M059J (cell line): ENCODE measurements at regions not wholly inside any gene's neighbourhood (a gene's known extent, or its start where the extent isn't known, plus 50 kb on each side); places are given as distances from the start of the nearest gene placed in this dataset.
"Not testable (repeated sequence)": the region's sequence is repeated elsewhere in the genome, so short reads cannot be mapped to it uniquely, and the experiment has no call there.

Experiments used
- DNase-seq: peaks from one replicate; pipeline ENCODE4 v3.0.0-alpha.2; 2012; ENCODE audit warnings: low read depth

GRCh38 chr4:123638834-123639233 is 242.2 kb downstream of the SPRY1 start:
- no peak for DNase-seq

- DNase-seq = peak; percentile 54
Measured at GRCh38 chr4:123640271-123640670, 243.7 kb downstream of the SPRY1 start.

- DNase-seq = no peak
Measured at GRCh38 chr4:123640824-123641223, 244.2 kb downstream of the SPRY1 start.

GRCh38 chr4:123643691-123644090 is 247.1 kb downstream of the SPRY1 start:
- no peak for DNase-seq

- no peak for DNase-seq
Measured at GRCh38 chr4:123649250-123649644, 252.7 kb downstream of the SPRY1 start.

GRCh38 chr4:123649645-123650391 is 253.2 kb downstream of the SPRY1 start:
- peak; percentile 46 for DNase-seq

- DNase-seq = no peak
Measured at GRCh38 chr4:123651066-123651465, 254.5 kb downstream of the SPRY1 start.

GRCh38 chr4:123651536-123652180 is 255.1 kb downstream of the SPRY1 start:
- no peak for DNase-seq

GRCh38 chr4:123652476-123652875 is 255.9 kb downstream of the SPRY1 start:
- no peak for DNase-seq

- no peak for DNase-seq
Measured at GRCh38 chr4:123653236-123653635, 256.6 kb downstream of the SPRY1 start.

GRCh38 chr4:123656746-123657294 is 260.2 kb downstream of the SPRY1 start:
- not testable (repeated sequence) for DNase-seq

- not testable (repeated sequence) for DNase-seq
Measured at GRCh38 chr4:123657606-123658005, 261.0 kb downstream of the SPRY1 start.

- no peak for DNase-seq
Measured at GRCh38 chr4:123659262-123659661, 262.7 kb downstream of the SPRY1 start.

GRCh38 chr4:123659730-123660129 is 263.1 kb downstream of the SPRY1 start:
- DNase-seq = peak; percentile 15

GRCh38 chr4:123661080-123661737 is 264.6 kb downstream of the SPRY1 start:
- no peak for DNase-seq

GRCh38 chr4:123662827-123663226 is 266.2 kb downstream of the SPRY1 start:
- no peak for DNase-seq

GRCh38 chr4:123666486-123666885 is 269.9 kb downstream of the SPRY1 start:
- no peak for DNase-seq

GRCh38 chr4:123667496-123667895 is 270.9 kb downstream of the SPRY1 start:
- DNase-seq = peak; percentile 30

- DNase-seq = no peak
Measured at GRCh38 chr4:123667991-123668390, 271.4 kb downstream of the SPRY1 start.

- no peak for DNase-seq
Measured at GRCh38 chr4:123671636-123672404, 275.2 kb downstream of the SPRY1 start.

- peak; percentile 52 for DNase-seq
Measured at GRCh38 chr4:123672987-123673386, 276.4 kb downstream of the SPRY1 start.

GRCh38 chr4:123673971-123674370 is 277.4 kb downstream of the SPRY1 start:
- peak; percentile 82 for DNase-seq
